H1 (cell line): ENCODE measurements at regions not wholly inside any gene's neighbourhood (a gene's known extent, or its start where the extent isn't known, plus 50 kb on each side); places are given as distances from the start of the nearest gene placed in this dataset.

Experiments used
- CTCF ChIA-PET: fragments of 300-600 bp; sonication (Branson Sonifier 250); formaldehyde crosslinking; loops from one replicate; lab custom pipeline; 2021; ENCODE audit not compliant: partially characterized antibody; lab: Charles Lee
- POLR2A ChIA-PET: fragments of 300-600 bp; sonication (Branson Sonifier 250); formaldehyde crosslinking; loops from one replicate; lab custom pipeline; 2021; ENCODE audit warnings: inconsistent platforms; ENCODE audit not compliant: partially characterized antibody; lab: Charles Lee
- DNase-seq, 2 experiments: peaks; one replicate each; pipeline versions ENCODE4 v3.0.0 to v3.0.0-alpha.2; 2010 to 2022; ENCODE audit warnings: low spot score in 2 of 2, low read depth in 1 of 2, mixed read lengths in 1 of 2
- FAIRE-seq: peaks from 2 replicates; lab custom pipeline; 2011; peaks lifted over from hg19 to GRCh38; lab: Jason Lieb, UNC
- H2AFZ ChIP-seq: 2 replicates; pipeline ENCODE4 v1.8.1; 2012; ENCODE audit warnings: low read length, inconsistent platforms
- H2AK5ac ChIP-seq: 2 replicates; pipeline ENCODE4 v1.6.1; 2013; ENCODE audit warnings: low read depth, low read length
- H2BK120ac ChIP-seq: replicated peaks from 2 replicates; pipeline ENCODE3; 2013; ENCODE audit warnings: low read depth, low read length, inconsistent platforms
- H2BK12ac ChIP-seq: 2 replicates; pipeline ENCODE4 v1.6.1; 2013; ENCODE audit warnings: low read depth, low read length
- H2BK15ac ChIP-seq: 2 replicates; pipeline ENCODE4 v1.6.1; 2013; ENCODE audit warnings: low read length
- H2BK20ac ChIP-seq: 2 replicates; pipeline ENCODE4 v1.6.1; 2013; ENCODE audit warnings: low read length
- H2BK5ac ChIP-seq: 2 replicates; pipeline ENCODE4 v1.6.1; 2013; ENCODE audit warnings: low read depth, low read length
- H3K14ac ChIP-seq: 2 replicates; pipeline ENCODE4 v1.6.1; 2013; ENCODE audit warnings: inconsistent platforms; ENCODE audit not compliant: insufficient read length
- H3K18ac ChIP-seq: 2 replicates; pipeline ENCODE4 v1.6.1; 2013; ENCODE audit warnings: low read length; ENCODE audit errors: extremely low read depth
- H3K23ac ChIP-seq: 2 replicates; pipeline ENCODE4 v1.6.1; 2013; ENCODE audit warnings: inconsistent platforms; ENCODE audit not compliant: insufficient read length
- H3K23me2 ChIP-seq: 2 replicates; pipeline ENCODE4 v1.6.1; 2013; ENCODE audit warnings: low read depth, low read length
- H3K27ac ChIP-seq: 2 replicates; pipeline ENCODE4 v1.6.1; 2011; ENCODE audit warnings: low read depth, low read length, inconsistent platforms
- H3K27me3 ChIP-seq, 4 experiments: replicated peaks in 1 of 4; 1 replicate in 1 of 4; 2 replicates in 3 of 4; pipeline versions ENCODE4 v1.6.1 to v1.8.1; 2011 to 2013; ENCODE audit warnings: low read length in 3 of 4, mild to moderate bottlenecking in 3 of 4, inconsistent platforms in 2 of 4, mixed read lengths in 2 of 4, moderate library complexity in 1 of 4; ENCODE audit not compliant: control insufficient read depth in 3 of 4, insufficient read depth in 3 of 4; ENCODE audit errors: extremely low read depth in 1 of 4
- H3K36me3 ChIP-seq, 4 experiments: 2 replicates each; pipeline versions ENCODE4 v1.6.1 to v1.8.1; 2011 to 2013; ENCODE audit warnings: mild to moderate bottlenecking in 4 of 4, low read length in 3 of 4, moderate library complexity in 2 of 4, control low read depth in 1 of 4, inconsistent platforms in 1 of 4; ENCODE audit not compliant: insufficient read depth in 4 of 4, control insufficient read depth in 2 of 4
- H3K4ac ChIP-seq: replicated peaks from 2 replicates; pipeline ENCODE3; 2013; ENCODE audit warnings: low read length, low read depth, mixed read lengths, inconsistent platforms; ENCODE audit not compliant: insufficient read length
- H3K4me1 ChIP-seq, 4 experiments: replicated peaks in 1 of 4; 1 replicate in 1 of 4; 2 replicates in 3 of 4; pipeline versions ENCODE4 v1.6.1 to v1.8.1; 2011 to 2013; ENCODE audit warnings: low read length in 3 of 4, inconsistent platforms in 2 of 4, mixed read lengths in 1 of 4; ENCODE audit not compliant: insufficient read depth in 4 of 4, control insufficient read depth in 3 of 4
- H3K4me2 ChIP-seq, 2 experiments: 2 replicates each; pipeline versions ENCODE4 v1.6.1 to v1.8.1; 2011 to 2013; ENCODE audit warnings: low read depth in 2 of 2, low read length in 2 of 2, control low read depth in 1 of 2, inconsistent platforms in 1 of 2, mild to moderate bottlenecking in 1 of 2; ENCODE audit not compliant: insufficient read depth in 1 of 2
- H3K4me3 ChIP-seq, 4 experiments: fragments of 200-600, 300-600 bp in 1 of 4; sonication (generic), shearing (Covaris generic), sonication (Bioruptor Twin) in 1 of 4; 2 replicates each; pipeline versions ENCODE4 v1.5.1 to v1.8.1; 2011 to 2016; ENCODE audit warnings: low read length in 4 of 4, low read depth in 3 of 4, control low read depth in 2 of 4, inconsistent platforms in 2 of 4, mild to moderate bottlenecking in 2 of 4, mixed read lengths in 1 of 4, moderate library complexity in 1 of 4; ENCODE audit not compliant: insufficient read depth in 2 of 4; ENCODE audit errors: extremely low read depth in 1 of 4
- H3K56ac ChIP-seq: replicated peaks from 2 replicates; pipeline ENCODE3; 2013; ENCODE audit warnings: low read depth, mild to moderate bottlenecking, mixed read lengths, low read length, inconsistent platforms; ENCODE audit not compliant: insufficient read length
- H3K79me1 ChIP-seq: 2 replicates; pipeline ENCODE4 v1.6.1; 2013; ENCODE audit warnings: low read depth, low read length, control low read depth
- H3K79me2 ChIP-seq, 2 experiments: 2 replicates each; pipeline versions ENCODE4 v1.6.1 to v1.8.1; 2012 to 2013; ENCODE audit warnings: low read length in 2 of 2, mild to moderate bottlenecking in 2 of 2, inconsistent platforms in 1 of 2; ENCODE audit not compliant: insufficient read depth in 2 of 2, control insufficient read depth in 1 of 2
- H3K9ac ChIP-seq, 4 experiments: replicated peaks in 1 of 4; 1 replicate in 1 of 4; 2 replicates in 3 of 4; pipeline versions ENCODE4 v1.6.1 to v1.8.1; 2011 to 2013; ENCODE audit warnings: low read depth in 3 of 4, low read length in 3 of 4, control low read depth in 2 of 4, mild to moderate bottlenecking in 2 of 4, moderate library complexity in 2 of 4, inconsistent platforms in 1 of 4; ENCODE audit errors: extremely low read depth in 1 of 4
- H3K9me3 ChIP-seq, 2 experiments: 2 replicates each; pipeline versions ENCODE4 v1.6.1 to v1.8.1; 2012 to 2013; ENCODE audit warnings: mild to moderate bottlenecking in 2 of 2, moderate library complexity in 2 of 2, control low read depth in 1 of 2, inconsistent platforms in 1 of 2, low read depth in 1 of 2, low read length in 1 of 2, mixed read lengths in 1 of 2; ENCODE audit not compliant: insufficient read depth in 2 of 2
- H4K20me1 ChIP-seq, 2 experiments: replicated peaks in 1 of 2; 2 replicates each; pipeline versions ENCODE3 to v1.8.1; 2011 to 2013; ENCODE audit warnings: inconsistent platforms in 2 of 2, low read length in 2 of 2, mild to moderate bottlenecking in 1 of 2; ENCODE audit not compliant: insufficient read depth in 2 of 2, control insufficient read depth in 1 of 2
- H4K5ac ChIP-seq: 2 replicates; pipeline ENCODE4 v1.6.1; 2013; ENCODE audit warnings: low read length, low read depth, mixed read lengths, inconsistent platforms; ENCODE audit not compliant: insufficient read length
- H4K8ac ChIP-seq: 2 replicates; pipeline ENCODE4 v1.8.0; 2013; ENCODE audit warnings: mild to moderate bottlenecking, moderate library complexity, low read length, inconsistent platforms; ENCODE audit not compliant: insufficient read depth; ENCODE audit errors: extremely low read depth
- H4K91ac ChIP-seq: replicated peaks from 2 replicates; pipeline ENCODE3; 2013; ENCODE audit warnings: low read length, mixed read lengths, inconsistent platforms; ENCODE audit not compliant: insufficient read length
- CHD2 ChIP-seq: IDR thresholded peaks from 2 replicates; pipeline ENCODE4 v1.6.1; 2012; ENCODE audit warnings: low read length, improper control_type of control experiment
- CREB1 ChIP-seq: IDR thresholded peaks from 2 replicates; pipeline ENCODE4 v1.6.1; 2012; ENCODE audit warnings: inconsistent platforms
- GTF2F1 ChIP-seq: IDR thresholded peaks from 2 replicates; pipeline ENCODE4 v1.6.1; 2012; ENCODE audit warnings: low read depth, low read length, improper control_type of control experiment, borderline replicate concordance
- NRF1 ChIP-seq: IDR thresholded peaks from 2 replicates; pipeline ENCODE4 v1.6.1; 2011; ENCODE audit warnings: mild to moderate bottlenecking, low read depth, low read length, improper control_type of control experiment
- POLR2A ChIP-seq, 2 experiments: IDR thresholded peaks; 1 replicate in 1 of 2; 2 replicates in 1 of 2; pipeline ENCODE4 v1.6.1; 2011; ENCODE audit warnings: low read depth in 2 of 2, low read length in 2 of 2, mild to moderate bottlenecking in 2 of 2; ENCODE audit errors: control extremely low read depth in 1 of 2
- WGBS, 2 experiments: shearing (Covaris generic) in 1 of 2; methylation state at CpG; one replicate each; pipeline versions ENCODE4 v1.1.6 to v1.1.7; 2013 to 2015; ENCODE audit warnings: low lambda C conversion rate in 2 of 2, mixed read lengths in 2 of 2, inconsistent platforms in 1 of 2, low coverage in 1 of 2, missing lambda C conversion rate in 1 of 2; ENCODE audit not compliant: insufficient replicate concordance in 2 of 2, insufficient coverage in 1 of 2, insufficient read length in 1 of 2; ENCODE audit errors: extremely low coverage in 1 of 2, missing lambda C conversion rate in 1 of 2; 5-methylcytosine and 5-hydroxymethylcytosine counted together

DNA sequence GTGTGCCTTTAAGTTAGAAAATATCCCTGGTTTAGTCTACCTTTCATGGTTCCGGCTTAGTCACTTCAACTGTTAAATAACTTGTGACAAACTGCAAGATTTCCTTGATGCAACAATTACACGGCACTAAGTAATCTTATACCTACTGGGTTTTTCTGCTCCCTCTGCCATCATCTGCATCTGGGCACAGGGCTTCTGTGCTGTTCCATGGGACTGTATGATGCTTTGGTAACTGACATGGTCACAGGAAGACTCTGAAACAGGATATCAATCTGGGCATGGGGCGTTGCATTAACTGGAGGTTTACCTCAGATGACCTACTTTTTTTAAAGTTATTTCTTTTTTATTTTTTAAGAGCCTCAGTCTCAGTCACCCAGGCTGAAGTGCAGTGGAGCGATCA lies 365.4 kb downstream of the SS18 start:
- H3K79me2 ChIP-seq = no peaks in the 10 kb centered on the region
- no peak for DNase-seq
- no peak overlapping the region for H3K23ac ChIP-seq
- no peak overlapping the region for H2AFZ ChIP-seq
- H2BK15ac ChIP-seq = no peak overlapping the region
- ChIA-PET POLR2A (no interaction called here), CTCF (no interaction called here)
- H3K4me3 ChIP-seq = no peak overlapping the region
- H3K4me2 ChIP-seq = no peak overlapping the region
- no peak overlapping the region for H3K14ac ChIP-seq
- H3K79me1 ChIP-seq = no peaks in the 10 kb centered on the region
- no peak overlapping the region for H2BK120ac ChIP-seq
- no peak overlapping the region for H3K9ac ChIP-seq
- H3K27ac ChIP-seq = no peak overlapping the region
- no peaks in the 10 kb centered on the region for H3K23me2 ChIP-seq
- H2BK12ac ChIP-seq = no peak overlapping the region
- H2AK5ac ChIP-seq = no peak overlapping the region
- H3K56ac ChIP-seq = no peak overlapping the region
- no peaks in the 10 kb centered on the region; a peak in 2 of 7 replicates for H3K4me1 ChIP-seq
- no peaks in the 10 kb centered on the region for H4K20me1 ChIP-seq
- no peak overlapping the region for H4K8ac ChIP-seq
- H4K91ac ChIP-seq = no peak overlapping the region
- H2BK5ac ChIP-seq = no peak overlapping the region
- FAIRE-seq = no peak
- H3K18ac ChIP-seq = no peak overlapping the region
- H3K9me3 ChIP-seq = no peaks in the 10 kb centered on the region
- H3K4ac ChIP-seq = no peak overlapping the region
- H4K5ac ChIP-seq = no peak overlapping the region
- no peaks in the 10 kb centered on the region; a peak in 1 of 8 replicates for H3K36me3 ChIP-seq
- no peaks in the 10 kb centered on the region for H3K27me3 ChIP-seq
- WGBS, 2 experiments = 94% methylated on average over 4 of the region's 4 CpGs; no CpG with 5 or more reads in 1 of the 2 experiments
- no peak overlapping the region for H2BK20ac ChIP-seq
- TF ChIP-seq NRF1 (no peak), CREB1 (no peak), CHD2 (no peak), GTF2F1 (no peak), POLR2A (IDR thresholded peaks at IDR 0.05; ENCODE audit: control extremely low read depth in 1 of 2, low read depth in 2 of 2, low read length in 2 of 2) (no peak)
